NCI-H2196 (cell line): ENCODE measurements at regions not wholly inside any gene's neighbourhood (a gene's known extent, or its start where the extent isn't known, plus 50 kb on each side); places are given as distances from the start of the nearest gene placed in this dataset.
"Not testable (repeated sequence)": the region's sequence is repeated elsewhere in the genome, so short reads cannot be mapped to it uniquely, and the experiment has no call there.

Source experiments
- DNase-seq: peaks from one replicate; lab custom pipeline; 2025; ENCODE audit not compliant: unreplicated experiment; lab: John Stamatoyannopoulos, UW

- DNase-seq: not testable (repeated sequence)
Measured at GRCh38 chr15:84360902-84361301, 125.3 kb downstream of the GOLGA6L4 start.

- DNase-seq: not testable (repeated sequence)
Measured at GRCh38 chr15:84384421-84384820, 148.8 kb downstream of the GOLGA6L4 start.

- DNase-seq: no peak
Measured at GRCh38 chr15:84387086-84387485, 151.5 kb downstream of the GOLGA6L4 start.

GRCh38 chr15:84388201-84388600 lies 152.6 kb downstream of the GOLGA6L4 start:
- not testable (repeated sequence) for DNase-seq

GRCh38 chr15:84388638-84389037 lies 153.1 kb downstream of the GOLGA6L4 start:
- DNase-seq: not testable (repeated sequence)

GRCh38 chr15:84390324-84390723 lies 154.8 kb downstream of the GOLGA6L4 start:
- not testable (repeated sequence) for DNase-seq

- DNase-seq: no peak
Measured at GRCh38 chr15:84391191-84391590, 155.6 kb downstream of the GOLGA6L4 start.

GRCh38 chr15:84392020-84392419 lies 156.4 kb downstream of the GOLGA6L4 start:
- DNase-seq: not testable (repeated sequence)

GRCh38 chr15:84393386-84393936 lies 157.9 kb downstream of the GOLGA6L4 start:
- DNase-seq: peak; percentile 40

GRCh38 chr15:84393966-84394365 lies 158.4 kb downstream of the GOLGA6L4 start:
- DNase-seq: not testable (repeated sequence)

GRCh38 chr15:84395384-84395783 lies 159.8 kb downstream of the GOLGA6L4 start:
- not testable (repeated sequence) for DNase-seq

GRCh38 chr15:84395881-84396280 lies 160.3 kb downstream of the GOLGA6L4 start:
- not testable (repeated sequence) for DNase-seq

GRCh38 chr15:84397066-84397465 lies 161.5 kb downstream of the GOLGA6L4 start:
- not testable (repeated sequence) for DNase-seq

- DNase-seq: not testable (repeated sequence)
Measured at GRCh38 chr15:84398087-84398486, 162.5 kb downstream of the GOLGA6L4 start.

- no peak for DNase-seq
Measured at GRCh38 chr15:84398763-84399701, 163.5 kb downstream of the GOLGA6L4 start.

- DNase-seq: no peak
Measured at GRCh38 chr15:84400017-84400740, 164.6 kb downstream of the GOLGA6L4 start.

GRCh38 chr15:84400820-84401219 lies 165.2 kb downstream of the GOLGA6L4 start:
- no peak for DNase-seq

- not testable (repeated sequence) for DNase-seq
Measured at GRCh38 chr15:84401461-84401860, 165.9 kb downstream of the GOLGA6L4 start.

GRCh38 chr15:84401891-84402840 lies 166.6 kb downstream of the GOLGA6L4 start:
- not testable (repeated sequence) for DNase-seq

GRCh38 chr15:84402856-84403608 lies 167.5 kb downstream of the GOLGA6L4 start:
- DNase-seq: no peak
